Esophagus muscularis mucosa (tissue), 4 donors: ENCODE measurements at regions not wholly inside any gene's neighbourhood (a gene's known extent, or its start where the extent isn't known, plus 50 kb on each side); places are given as distances from the start of the nearest gene placed in this dataset.

Experiments used
- DNase-seq: peaks from one replicate; pipeline ENCODE4 v3.0.0-alpha.2; 2017; ENCODE audit errors: extremely low spot score
- H3K27ac ChIP-seq, 4 donors: fragments of 200-600 bp; sonication (generic); replicated peaks in 1 of 4; 1 replicate in 3 of 4; 2 replicates in 1 of 4; pipeline ENCODE4 v1.5.1; 2016 to 2019; ENCODE audit warnings: mild to moderate bottlenecking in 1 of 4
- H3K27me3 ChIP-seq, 4 donors: fragments of 200-600 bp; sonication (generic); one replicate each; pipeline versions ENCODE4 v1.5.1 to v1.6.0; 2016 to 2019
- H3K36me3 ChIP-seq, 4 donors: fragments of 200-600 bp; sonication (generic); one replicate each; pipeline ENCODE4 v1.5.1; 2016 to 2019
- H3K4me1 ChIP-seq, 4 donors: fragments of 200-600 bp; sonication (generic); one replicate each; pipeline ENCODE4 v1.5.1; 2016 to 2019
- H3K4me3 ChIP-seq, 4 donors: fragments of 200-600 bp; sonication (generic); 1 replicate in 2 of 4; 2 replicates in 2 of 4; pipeline ENCODE4 v1.5.1; 2016 to 2019; ENCODE audit warnings: mild to moderate bottlenecking in 4 of 4, moderate library complexity in 1 of 4
- H3K9me3 ChIP-seq, 4 donors: fragments of 200-600 bp; sonication (generic); 1 replicate in 3 of 4; 2 replicates in 1 of 4; pipeline ENCODE4 v1.5.1; 2016 to 2019
- EP300 ChIP-seq: sonication (generic); formaldehyde crosslinking; IDR thresholded peaks from one replicate; pipeline ENCODE4 v1.6.1; 2017; ENCODE audit warnings: antibody characterized with exemption
- POLR2A ChIP-seq: fragments of 450-650 bp; IDR thresholded peaks from one replicate; pipeline ENCODE4 v1.6.1; 2017; ENCODE audit warnings: antibody characterized with exemption, moderate library complexity, mild to moderate bottlenecking, low read depth
- POLR2AphosphoS5 ChIP-seq, 2 donors: sonication (generic); formaldehyde crosslinking; IDR thresholded peaks; one replicate each; pipeline ENCODE4 v1.6.1; 2017; ENCODE audit warnings: antibody characterized with exemption in 2 of 2
- WGBS: methylation state at CpG from one replicate; pipeline ENCODE4 v1.1.5; 2018; 5-methylcytosine and 5-hydroxymethylcytosine counted together
- intact Hi-C: fragments of 100-400 bp; cut with DNase I; formaldehyde crosslinking; loops from one replicate; pipeline ENCODE4 v1.15.1; 2023
- TF ChIP-seq, protein P1 (sequence below), 3 experiments: fragments of 200-600 bp in 2 of 3; fragments of 450-650 bp in 1 of 3; sonication (generic) in 2 of 3; IDR thresholded peaks; one replicate each; pipeline ENCODE4 v1.5.1; 2017 to 2019; ENCODE audit warnings: antibody characterized with exemption in 3 of 3, mild to moderate bottlenecking in 2 of 3, moderate library complexity in 1 of 3

DNA sequence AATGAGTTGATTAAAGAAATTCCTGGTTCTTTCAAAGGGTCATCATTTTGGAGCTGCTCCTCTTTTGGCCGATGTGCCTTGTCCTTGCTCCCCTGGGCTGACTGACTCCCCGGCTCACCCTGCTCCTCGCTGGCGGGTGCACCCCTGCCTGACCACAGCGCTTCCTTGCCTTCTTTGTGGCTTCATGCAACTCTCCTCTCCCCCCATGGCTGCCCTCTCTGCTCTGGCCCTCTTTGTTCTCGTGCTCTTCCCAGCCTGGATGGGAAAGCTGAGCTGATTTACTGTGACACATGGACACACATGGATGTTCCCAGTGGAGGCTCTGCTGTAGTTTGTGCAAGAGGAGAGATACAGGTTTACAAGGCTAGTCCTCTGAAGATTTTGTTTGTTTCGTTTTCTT is 234.6 kb downstream of the HAUS1 start:
- no peak overlapping the region for H3K4me3 ChIP-seq
- intact Hi-C loops = loop anchor here (10.0 kb wide), 1 partner anchor 164 kb away; a partner anchor contains a TSS
- no peaks in the 10 kb centered on the region for H3K9me3 ChIP-seq
- TF ChIP-seq POLR2A (no peak), POLR2AphosphoS5 (IDR thresholded peaks at IDR 0.05) (no peak)
- peaks cover 0 to 7% (median 0%) of the 10 kb centered on the region in 4 donors for H3K27me3 ChIP-seq
- 82% methylated on average over 7 of the region's 7 CpGs for WGBS
- H3K4me1 ChIP-seq = peaks cover 17 to 41% (median 33%) of the 10 kb centered on the region in 4 donors
- no peak overlapping the region for H3K27ac ChIP-seq
- no peaks in the 10 kb centered on the region for H3K36me3 ChIP-seq
- no peak for DNase-seq

DNA sequence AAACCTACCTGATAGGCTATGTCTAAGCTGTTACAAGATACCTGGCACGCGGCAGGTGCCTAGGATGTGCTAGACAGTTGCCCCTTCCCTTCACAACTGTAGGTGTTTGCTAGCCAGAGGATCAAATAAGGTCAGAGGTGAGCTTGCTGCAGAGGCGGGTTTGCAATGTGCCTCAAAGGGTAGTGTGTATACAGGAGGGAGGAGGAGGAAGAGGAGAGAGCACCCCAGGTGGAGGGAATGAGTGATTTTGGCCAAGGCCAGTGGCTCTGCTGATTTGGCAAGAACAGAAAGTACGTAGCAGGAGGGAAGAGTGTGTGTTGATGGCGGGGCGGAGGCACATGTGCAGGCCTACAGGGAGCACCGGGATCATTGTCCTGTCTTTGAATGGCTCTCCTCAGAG is 236.5 kb downstream of the HAUS1 start:
- 93% methylated on average over 5 of the region's 7 CpGs for WGBS
- Histone ChIP-seq H3K9me3 (no peaks in the 10 kb centered on the region), H3K27me3 (no peaks in the 10 kb centered on the region), H3K4me3 (no peak overlapping the region), H3K27ac (no peak overlapping the region), H3K36me3 (no peaks in the 10 kb centered on the region), H3K4me1 (peaks cover 17 to 24% (median 20%) of the 10 kb centered on the region in 4 donors)
- intact Hi-C loops = no loop called here
- no peak for DNase-seq
- TF ChIP-seq POLR2A (no peak), EP300 (no peak), POLR2AphosphoS5 (IDR thresholded peaks at IDR 0.05) (no peak)
- TF ChIP-seq, protein P1, sequence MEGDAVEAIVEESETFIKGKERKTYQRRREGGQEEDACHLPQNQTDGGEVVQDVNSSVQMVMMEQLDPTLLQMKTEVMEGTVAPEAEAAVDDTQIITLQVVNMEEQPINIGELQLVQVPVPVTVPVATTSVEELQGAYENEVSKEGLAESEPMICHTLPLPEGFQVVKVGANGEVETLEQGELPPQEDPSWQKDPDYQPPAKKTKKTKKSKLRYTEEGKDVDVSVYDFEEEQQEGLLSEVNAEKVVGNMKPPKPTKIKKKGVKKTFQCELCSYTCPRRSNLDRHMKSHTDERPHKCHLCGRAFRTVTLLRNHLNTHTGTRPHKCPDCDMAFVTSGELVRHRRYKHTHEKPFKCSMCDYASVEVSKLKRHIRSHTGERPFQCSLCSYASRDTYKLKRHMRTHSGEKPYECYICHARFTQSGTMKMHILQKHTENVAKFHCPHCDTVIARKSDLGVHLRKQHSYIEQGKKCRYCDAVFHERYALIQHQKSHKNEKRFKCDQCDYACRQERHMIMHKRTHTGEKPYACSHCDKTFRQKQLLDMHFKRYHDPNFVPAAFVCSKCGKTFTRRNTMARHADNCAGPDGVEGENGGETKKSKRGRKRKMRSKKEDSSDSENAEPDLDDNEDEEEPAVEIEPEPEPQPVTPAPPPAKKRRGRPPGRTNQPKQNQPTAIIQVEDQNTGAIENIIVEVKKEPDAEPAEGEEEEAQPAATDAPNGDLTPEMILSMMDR (IDR thresholded peaks at IDR 0.05) = no peak

DNA sequence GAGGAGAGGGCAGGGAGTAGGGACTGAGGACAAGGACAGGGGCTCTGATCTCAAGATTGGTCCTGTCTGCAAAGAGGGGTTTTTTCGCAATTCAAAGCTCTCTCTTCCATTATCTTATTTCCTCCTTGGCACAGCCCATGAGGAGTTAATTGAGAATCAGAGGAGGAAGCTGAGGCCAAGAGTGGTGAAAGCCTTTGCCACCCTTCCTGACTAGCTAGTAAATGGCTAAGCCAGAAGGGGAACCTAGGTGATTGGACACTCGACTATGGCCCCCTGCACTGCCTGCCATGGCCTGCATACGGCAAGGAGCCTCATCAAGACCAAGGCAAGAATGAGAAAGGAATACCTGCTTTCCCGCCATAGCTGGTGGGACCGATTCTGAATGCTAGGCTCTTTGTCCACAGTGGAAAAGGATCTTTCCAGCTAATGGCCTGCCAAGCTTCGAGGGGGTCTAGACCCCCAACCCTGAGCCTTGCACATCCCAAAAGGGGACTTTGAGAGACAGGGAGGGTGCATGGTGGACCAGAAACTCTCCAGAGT is 237.9 kb downstream of the HAUS1 start:
- 82% methylated on average over 6 of the region's 6 CpGs for WGBS
- Histone ChIP-seq H3K4me1 (peaks cover 6 to 13% (median 9%) of the 10 kb centered on the region in 4 donors), H3K4me3 (no peak overlapping the region), H3K27ac (no peak overlapping the region), H3K9me3 (no peaks in the 10 kb centered on the region), H3K36me3 (no peaks in the 10 kb centered on the region), H3K27me3 (no peaks in the 10 kb centered on the region)
- TF ChIP-seq EP300 (no peak), POLR2AphosphoS5 (IDR thresholded peaks at IDR 0.05) (no peak)
- intact Hi-C loops = no loop called here
- DNase-seq = no peak

GRCh38 chr18:46343456-46343855 is 239.3 kb downstream of the HAUS1 start:
- Histone ChIP-seq H3K4me3 (no peak overlapping the region), H3K9me3 (no peaks in the 10 kb centered on the region), H3K27me3 (no peaks in the 10 kb centered on the region), H3K4me1 (peaks cover 0 to 13% (median 6%) of the 10 kb centered on the region in 4 donors), H3K27ac (no peak overlapping the region), H3K36me3 (no peaks in the 10 kb centered on the region)
- intact Hi-C loops = no loop called here
- 89% methylated on average over 7 of the region's 7 CpGs for WGBS
- TF ChIP-seq, protein P1 (IDR thresholded peaks at IDR 0.05) = no peak
- no peak for TF ChIP-seq EP300
- no peak for TF ChIP-seq POLR2A
- TF ChIP-seq POLR2AphosphoS5 (IDR thresholded peaks at IDR 0.05) = no peak
- no peak for DNase-seq

- no peak overlapping the region for H3K4me3 ChIP-seq
- TF ChIP-seq EP300 (no peak), POLR2A (no peak), POLR2AphosphoS5 (IDR thresholded peaks at IDR 0.05) (no peak)
- TF ChIP-seq, protein P1 (IDR thresholded peaks at IDR 0.05) = no peak
- H3K4me1 ChIP-seq = peaks cover 0 to 13% (median 6%) of the 10 kb centered on the region in 4 donors
- no peak for DNase-seq
- no peaks in the 10 kb centered on the region for H3K27me3 ChIP-seq
- intact Hi-C loops = no loop called here
- H3K27ac ChIP-seq = no peak overlapping the region
- WGBS = 66% methylated on average over 6 of the region's 10 CpGs
- no peaks in the 10 kb centered on the region for H3K36me3 ChIP-seq
- no peaks in the 10 kb centered on the region for H3K9me3 ChIP-seq
These were observed 239.8 kb downstream of the HAUS1 start for GRCh38 chr18:46343931-46344372.
